HUES64 (cell line): ENCODE measurements at regions not wholly inside any gene's neighbourhood (a gene's known extent, or its start where the extent isn't known, plus 50 kb on each side); places are given as distances from the start of the nearest gene placed in this dataset.
"Not testable (repeated sequence)": the region's sequence is repeated elsewhere in the genome, so short reads cannot be mapped to it uniquely, and the experiment has no call there.

Source experiments
- H3K27ac ChIP-seq: 2 replicates; pipeline ENCODE4 v1.7.0; 2013; ENCODE audit warnings: low read depth, low read length, inconsistent platforms
- H3K27me3 ChIP-seq: 2 replicates; pipeline ENCODE4 v1.6.1; 2013; ENCODE audit warnings: mild to moderate bottlenecking, low read length; ENCODE audit not compliant: insufficient read depth
- H3K36me3 ChIP-seq: 2 replicates; pipeline ENCODE4 v1.6.1; 2013; ENCODE audit warnings: mild to moderate bottlenecking, low read length; ENCODE audit not compliant: insufficient read depth
- H3K4me1 ChIP-seq: 2 replicates; pipeline ENCODE4 v1.6.1; 2013; ENCODE audit warnings: mild to moderate bottlenecking, low read length, moderate library complexity; ENCODE audit not compliant: insufficient read depth
- H3K4me3 ChIP-seq: 2 replicates; pipeline ENCODE4 v1.5.1; 2013; ENCODE audit warnings: mild to moderate bottlenecking, low read length, moderate library complexity
- H3K9ac ChIP-seq: 2 replicates; pipeline ENCODE4 v1.6.1; 2013; ENCODE audit warnings: mild to moderate bottlenecking, low read depth, low read length
- H3K9me3 ChIP-seq: 2 replicates; pipeline ENCODE4 v1.6.1; 2013; ENCODE audit warnings: low read depth, low read length; ENCODE audit not compliant: insufficient read depth
- WGBS: fragments of 150-250, 120-280 bp; methylation state at CpG from one replicate; pipeline ENCODE4 v1.1.7; 2013; ENCODE audit warnings: missing lambda C conversion rate; 5-methylcytosine and 5-hydroxymethylcytosine counted together

DNA sequence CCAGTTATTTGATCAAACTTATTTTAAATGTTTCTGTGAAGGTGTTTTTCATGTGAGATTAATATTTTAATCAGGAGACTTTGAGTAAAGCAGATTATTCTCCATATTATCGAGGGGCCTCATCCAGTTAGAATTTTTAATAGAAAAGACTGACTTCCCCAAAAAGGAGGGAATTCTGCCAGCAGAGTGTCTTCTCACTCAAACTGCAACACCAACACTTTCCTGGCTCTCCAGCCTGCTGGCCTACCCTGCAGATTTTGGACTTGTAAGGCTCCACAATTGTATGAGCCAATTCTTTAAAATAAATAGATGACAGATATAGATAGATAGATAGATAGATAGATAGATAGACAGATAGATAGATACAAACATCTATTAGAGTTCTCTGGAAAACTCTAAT, 155.7 kb downstream of the SEC23A start:
- H3K36me3 ChIP-seq: no peaks in the 10 kb centered on the region
- 94% methylated on average over 1 of the region's 1 CpG for WGBS
- no peaks in the 10 kb centered on the region for H3K27me3 ChIP-seq
- no peak overlapping the region for H3K9ac ChIP-seq
- H3K4me3 ChIP-seq: no peak overlapping the region
- H3K27ac ChIP-seq: no peak overlapping the region
- H3K4me1 ChIP-seq: no peaks in the 10 kb centered on the region
- no peaks in the 10 kb centered on the region for H3K9me3 ChIP-seq

DNA sequence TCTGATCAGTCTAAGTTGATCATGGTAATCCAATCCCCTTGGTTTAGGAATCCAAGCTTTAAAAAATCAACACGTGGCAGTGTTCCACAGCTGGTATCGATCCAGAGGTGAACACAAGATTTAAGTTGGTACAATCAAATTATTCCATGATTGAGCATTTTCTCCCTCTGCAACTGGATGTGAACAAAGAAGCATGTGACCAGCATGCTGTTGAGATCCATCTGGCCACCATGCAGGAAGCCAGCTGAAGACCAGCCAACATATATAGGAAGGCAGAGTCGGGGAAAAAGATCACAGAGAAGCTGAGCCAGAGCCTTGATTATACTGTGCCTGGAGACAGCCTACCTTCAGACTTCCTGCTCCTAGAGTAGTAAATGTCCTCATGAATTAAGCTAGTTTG, 158.3 kb downstream of the SEC23A start:
- no peaks in the 10 kb centered on the region for H3K27me3 ChIP-seq

GRCh38 chr14:38941488-38941887, 161.5 kb downstream of the SEC23A start:
- 86% methylated on average over 4 of the region's 4 CpGs for WGBS
- Histone ChIP-seq H3K27me3 (no peaks in the 10 kb centered on the region), H3K4me1 (no peaks in the 10 kb centered on the region), H3K27ac (no peak overlapping the region), H3K9me3 (no peaks in the 10 kb centered on the region), H3K9ac (no peak overlapping the region), H3K4me3 (no peak overlapping the region), H3K36me3 (no peaks in the 10 kb centered on the region)

More for the DNA sequence above, 158.3 kb downstream of the SEC23A start:
- Histone ChIP-seq H3K9ac (no peak overlapping the region), H3K4me3 (no peak overlapping the region), H3K4me1 (no peaks in the 10 kb centered on the region), H3K9me3 (no peaks in the 10 kb centered on the region), H3K36me3 (no peaks in the 10 kb centered on the region), H3K27ac (no peak overlapping the region)
- 99% methylated on average over 3 of the region's 3 CpGs for WGBS

DNA sequence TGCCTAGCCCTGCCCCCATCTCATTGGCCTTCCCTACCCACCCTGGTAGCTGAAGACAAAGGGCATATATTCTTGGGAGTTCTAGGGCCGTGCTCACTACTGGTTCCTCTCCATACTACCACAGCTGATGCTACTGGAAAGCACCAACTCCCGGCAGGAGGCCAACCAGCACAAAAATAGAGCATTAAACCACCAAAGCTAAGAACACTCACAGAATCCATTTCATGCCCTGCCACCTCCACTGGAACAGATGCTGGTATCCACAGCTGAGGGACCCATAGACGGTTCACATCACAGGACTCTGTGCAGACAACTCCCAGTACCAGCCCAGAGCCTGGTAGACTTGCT, 170.4 kb downstream of the SEC23A start:
- H3K9ac ChIP-seq, H3K9me3 ChIP-seq, H3K4me3 ChIP-seq, H3K27ac ChIP-seq, H3K4me1 ChIP-seq, H3K36me3 ChIP-seq, H3K27me3 ChIP-seq: not testable (repeated sequence)
- WGBS: 89% methylated on average over 3 of the region's 3 CpGs

- 0 out of 2 replicates have a peak, but pooled peaks cover 3% of the 10 kb centered on the region for H3K4me1 ChIP-seq
- H3K9ac ChIP-seq: no peak overlapping the region
- no peak overlapping the region for H3K27ac ChIP-seq
- H3K9me3 ChIP-seq: no peaks in the 10 kb centered on the region
- no peaks in the 10 kb centered on the region for H3K27me3 ChIP-seq
- H3K36me3 ChIP-seq: no peaks in the 10 kb centered on the region
- 90% methylated on average over 11 of the region's 11 CpGs for WGBS
- H3K4me3 ChIP-seq: no peak overlapping the region
Observed at GRCh38 chr14:38931969-38932652, 170.9 kb downstream of the SEC23A start.

GRCh38 chr14:38930898-38931297, 172.1 kb downstream of the SEC23A start:
- H3K27ac ChIP-seq: no peak overlapping the region
- no peak overlapping the region for H3K9ac ChIP-seq
- 0 out of 2 replicates have a peak, but pooled peaks cover 3% of the 10 kb centered on the region for H3K4me1 ChIP-seq
- no peak overlapping the region for H3K4me3 ChIP-seq
- no peaks in the 10 kb centered on the region for H3K9me3 ChIP-seq
- H3K27me3 ChIP-seq: no peaks in the 10 kb centered on the region
- WGBS: 100% methylated on average over 1 of the region's 1 CpG
- no peaks in the 10 kb centered on the region for H3K36me3 ChIP-seq

GRCh38 chr14:38930022-38930421, 173.0 kb downstream of the SEC23A start:
- Histone ChIP-seq H3K4me1 (0 out of 2 replicates have a peak, but pooled peaks cover 3% of the 10 kb centered on the region), H3K9ac (no peak overlapping the region)
- WGBS: 95% methylated on average over 3 of the region's 3 CpGs

GRCh38 chr14:38929416-38929815, 173.6 kb downstream of the SEC23A start:
- no peak overlapping the region for H3K4me3 ChIP-seq
- 0 out of 2 replicates have a peak, but pooled peaks cover 3% of the 10 kb centered on the region for H3K4me1 ChIP-seq
- no peak overlapping the region for H3K9ac ChIP-seq
- H3K27ac ChIP-seq: no peak overlapping the region
- H3K36me3 ChIP-seq: no peaks in the 10 kb centered on the region
- H3K27me3 ChIP-seq: no peaks in the 10 kb centered on the region
- H3K9me3 ChIP-seq: no peaks in the 10 kb centered on the region

More at GRCh38 chr14:38930022-38930421, 173.0 kb downstream of the SEC23A start:
- Histone ChIP-seq H3K4me3 (no peak overlapping the region), H3K27ac (no peak overlapping the region), H3K36me3 (no peaks in the 10 kb centered on the region), H3K27me3 (no peaks in the 10 kb centered on the region), H3K9me3 (no peaks in the 10 kb centered on the region)

DNA sequence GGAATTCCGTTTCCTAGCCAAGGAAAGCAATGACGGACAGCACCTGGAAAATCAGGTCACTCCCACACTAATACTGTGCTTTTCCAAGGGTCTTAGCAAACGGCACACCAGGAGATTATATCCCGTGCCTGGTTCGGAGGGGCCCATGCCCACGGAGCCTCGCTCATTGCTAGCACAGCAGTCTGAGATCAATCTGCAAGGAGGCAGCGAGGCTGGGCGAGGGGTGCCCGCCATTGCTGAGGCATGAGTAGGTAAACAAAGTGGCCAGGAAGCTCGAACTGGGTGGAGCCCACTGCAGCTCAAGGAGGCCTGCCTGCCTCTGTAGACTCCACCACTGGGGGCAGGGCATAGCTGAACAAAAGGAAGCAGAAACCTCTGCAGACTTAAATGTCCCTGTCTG, 181.1 kb downstream of the SEC23A start:
- not testable (repeated sequence) for H3K27me3 ChIP-seq, H3K36me3 ChIP-seq, H3K4me3 ChIP-seq, H3K9ac ChIP-seq, H3K4me1 ChIP-seq, H3K27ac ChIP-seq
- WGBS: 95% methylated on average over 11 of the region's 11 CpGs
- peaks cover 18% of the 10 kb centered on the region for H3K9me3 ChIP-seq

GRCh38 chr14:38915125-38915524, 187.9 kb downstream of the SEC23A start:
- no peaks in the 10 kb centered on the region for H3K36me3 ChIP-seq
- WGBS: 80% methylated on average over 1 of the region's 1 CpG
- no peak overlapping the region for H3K9ac ChIP-seq
- H3K4me3 ChIP-seq: no peak overlapping the region
- H3K27me3 ChIP-seq: no peaks in the 10 kb centered on the region
- H3K9me3 ChIP-seq: no peaks in the 10 kb centered on the region
- no peaks in the 10 kb centered on the region for H3K4me1 ChIP-seq
- no peak overlapping the region for H3K27ac ChIP-seq

DNA sequence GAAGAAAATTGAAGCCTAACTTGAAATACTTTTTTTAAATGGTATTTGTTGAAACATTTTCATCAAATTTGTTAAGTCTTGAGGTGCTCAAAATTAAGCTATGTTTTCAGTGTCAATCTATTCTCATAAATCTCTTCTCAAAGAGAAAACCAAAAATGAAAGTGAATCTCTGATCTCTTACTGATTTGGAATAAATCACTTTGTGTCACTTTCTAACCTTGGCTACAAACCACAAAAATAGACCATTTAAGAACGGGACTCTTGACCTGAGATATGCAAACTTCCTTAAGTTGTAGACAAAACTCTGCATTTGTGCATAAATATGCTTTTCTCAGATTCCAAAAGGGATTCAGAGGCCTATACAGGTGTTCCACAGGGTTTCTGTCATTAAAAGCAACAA, 192.9 kb downstream of the SEC23A start:
- Histone ChIP-seq H3K27me3 (no peaks in the 10 kb centered on the region), H3K4me1 (no peaks in the 10 kb centered on the region), H3K36me3 (no peaks in the 10 kb centered on the region), H3K27ac (no peak overlapping the region), H3K4me3 (no peak overlapping the region), H3K9ac (no peak overlapping the region), H3K9me3 (no peaks in the 10 kb centered on the region)
- WGBS: 72% methylated on average over 1 of the region's 1 CpG

GRCh38 chr14:38904959-38905358, 198.1 kb downstream of the SEC23A start:
- Histone ChIP-seq H3K9ac (no peak overlapping the region), H3K9me3 (no peaks in the 10 kb centered on the region), H3K4me3 (no peak overlapping the region), H3K36me3 (no peaks in the 10 kb centered on the region), H3K4me1 (no peaks in the 10 kb centered on the region), H3K27me3 (no peaks in the 10 kb centered on the region), H3K27ac (no peak overlapping the region)
